Embryonic facial prominence (tissue), 1 donor: ENCODE measurements at regions not wholly inside any gene's neighbourhood (a gene's known extent, or its start where the extent isn't known, plus 50 kb on each side); places are given as distances from the start of the nearest gene placed in this dataset.

ENCODE experiments used
- DNase-seq: peaks from one replicate; pipeline ENCODE4 v3.0.0-alpha.2; 2016; ENCODE audit errors: extremely low spot score

GRCh38 chr10:129416956-129417765, 49.9 kb upstream of the MGMT start:
- DNase-seq, result no peak
